HG02610 (cell line): ENCODE measurements at regions not wholly inside any gene's neighbourhood (a gene's known extent, or its start where the extent isn't known, plus 50 kb on each side); places are given as distances from the start of the nearest gene placed in this dataset.
"Not testable (repeated sequence)": the region's sequence is repeated elsewhere in the genome, so short reads cannot be mapped to it uniquely, and the experiment has no call there.

Experiments used
- ATAC-seq: cut with Tn5 transposase; IDR thresholded peaks from one replicate; pipeline ENCODE4 v1.9.1; 2021; ENCODE audit warnings: mild to moderate bottlenecking, moderate library complexity; ENCODE audit not compliant: unreplicated experiment

DNA sequence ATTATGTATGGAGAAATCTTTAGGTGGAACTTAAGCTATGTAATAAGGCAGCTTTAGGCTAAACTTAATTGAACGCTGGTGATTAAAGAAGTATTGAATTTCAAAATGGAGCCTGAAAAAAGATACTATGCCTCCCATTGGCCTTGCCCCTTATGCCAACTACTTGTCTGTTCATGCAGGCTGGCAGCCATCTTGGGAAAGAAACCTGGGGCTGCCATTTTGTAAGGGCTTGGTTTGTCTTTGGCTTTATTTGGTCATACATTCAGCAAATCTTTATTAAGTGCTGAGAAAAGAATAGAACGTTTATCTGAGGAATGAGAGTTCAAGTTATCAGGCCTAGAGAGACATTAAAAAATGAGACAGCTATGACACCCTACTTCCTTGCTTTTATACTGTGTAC lies 231.3 kb downstream of the KCNE4 start:
- ATAC-seq, result no peak

DNA sequence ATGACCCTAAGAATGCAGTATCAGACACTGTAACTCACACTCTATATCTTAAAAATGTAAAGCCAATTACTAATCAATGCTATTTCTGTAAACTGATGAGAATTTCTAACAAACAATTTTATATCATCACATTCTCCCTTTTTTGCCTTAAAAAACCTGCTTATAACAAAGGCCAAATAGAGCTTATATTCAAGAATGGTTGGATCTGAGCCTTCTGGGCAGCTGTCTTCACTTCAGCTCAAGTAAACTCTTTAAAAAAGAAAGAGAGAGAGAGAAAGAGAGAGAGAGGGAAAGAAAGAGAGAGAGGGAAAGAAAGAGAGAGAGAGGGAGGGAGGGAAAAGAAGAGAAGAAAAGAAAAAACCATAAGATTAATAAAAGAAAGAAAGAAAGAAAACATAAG lies 231.8 kb downstream of the KCNE4 start:
- no peak for ATAC-seq

DNA sequence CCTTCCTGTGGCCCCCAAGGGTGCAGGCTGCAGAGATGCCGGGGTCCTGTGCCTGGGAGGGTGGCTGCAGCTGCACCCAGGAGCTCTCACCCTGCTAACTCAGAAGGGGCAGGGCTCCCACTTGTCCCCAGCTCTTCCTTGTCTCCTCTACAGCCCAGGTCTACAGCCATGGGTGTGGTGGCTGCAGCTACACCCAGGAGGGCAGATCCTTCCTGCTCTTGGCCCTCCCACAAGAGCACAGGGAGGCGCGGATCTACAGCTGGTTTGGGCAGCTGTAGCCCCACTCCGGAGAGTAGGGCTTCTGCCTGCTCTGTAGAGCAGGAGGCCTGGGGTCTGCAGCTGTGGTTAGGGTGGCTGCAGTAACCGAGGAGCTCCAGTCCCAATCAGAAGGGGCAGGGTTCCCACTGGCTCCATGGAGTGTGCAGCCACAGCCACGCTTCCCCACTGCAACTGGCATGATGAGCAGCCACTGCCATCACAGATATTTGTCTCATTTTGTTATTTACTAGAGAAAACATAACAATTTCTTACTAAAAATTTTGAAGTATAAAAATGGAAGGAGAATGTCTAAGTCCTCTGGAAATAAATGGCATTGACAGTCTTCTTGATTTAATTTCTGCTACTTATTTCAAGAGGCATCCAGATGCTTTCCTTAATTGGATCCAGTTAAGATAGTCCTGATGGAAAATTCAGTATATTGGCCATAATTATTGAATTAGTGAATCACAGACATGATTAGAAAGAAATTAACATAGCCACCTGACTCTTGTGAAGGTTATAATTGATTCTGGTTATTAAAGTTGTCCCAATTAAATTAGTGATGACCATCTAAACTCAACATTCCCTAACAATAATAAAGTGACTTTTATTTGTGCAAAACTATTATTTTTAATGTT lies 233.6 kb downstream of the KCNE4 start:
- no peak for ATAC-seq

DNA sequence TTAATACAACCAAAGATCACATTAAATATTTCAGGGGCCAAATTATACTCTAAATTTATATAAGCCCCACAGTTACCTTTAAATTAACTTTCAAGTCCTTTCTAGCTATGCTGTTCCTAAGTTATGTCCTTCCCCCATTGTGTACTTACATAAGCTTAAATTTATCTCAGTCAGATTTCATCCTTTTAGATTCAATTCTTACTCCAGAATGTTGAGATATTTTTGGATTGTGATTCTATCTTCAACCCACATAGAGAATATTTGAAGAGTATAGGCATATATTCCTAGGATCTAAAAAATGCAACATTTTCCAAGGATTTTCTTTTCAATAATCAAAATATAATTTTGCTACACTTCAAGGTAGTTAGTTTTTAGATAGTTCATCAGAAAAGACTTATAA lies 242.8 kb downstream of the KCNE4 start:
- ATAC-seq, result no peak

DNA sequence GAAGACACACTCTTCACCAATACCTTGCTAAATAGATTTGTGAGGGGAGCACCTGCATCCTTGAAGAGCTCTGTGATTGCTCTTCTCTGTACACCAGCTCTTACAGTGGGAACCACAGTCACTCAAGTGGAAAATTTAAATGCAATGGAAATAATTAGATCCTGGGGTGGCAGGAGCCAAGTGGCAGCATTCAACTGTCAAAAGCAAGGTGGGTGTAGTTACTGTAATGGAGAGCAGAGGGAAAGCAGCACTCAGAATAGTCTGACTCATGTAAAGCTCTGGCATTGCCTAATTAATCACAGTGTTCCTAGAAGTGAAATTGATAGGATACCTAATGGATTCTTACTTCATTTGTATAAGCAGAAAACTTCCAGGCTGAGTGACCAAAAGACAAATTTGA lies 245.8 kb downstream of the KCNE4 start:
- no peak for ATAC-seq

DNA sequence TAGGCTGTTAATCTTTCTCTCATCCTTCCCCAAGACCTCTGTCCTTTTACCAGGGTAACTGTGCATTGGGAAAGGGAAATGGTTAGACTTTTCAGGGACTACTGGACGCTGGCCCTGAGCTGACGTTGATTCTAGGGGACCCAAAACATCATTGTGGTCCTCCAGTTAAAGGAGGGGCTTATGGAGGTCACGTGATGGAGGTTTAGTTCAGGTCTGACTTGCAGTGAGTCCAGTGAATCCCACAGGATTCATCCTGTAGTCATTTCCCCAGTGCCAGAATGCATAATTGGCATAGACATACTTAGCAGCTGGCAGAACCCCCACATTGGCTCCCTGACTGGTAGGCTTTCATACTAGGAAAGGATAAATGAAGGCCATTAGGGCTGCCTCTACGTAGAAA lies 246.3 kb downstream of the KCNE4 start:
- not testable (repeated sequence) for ATAC-seq

DNA sequence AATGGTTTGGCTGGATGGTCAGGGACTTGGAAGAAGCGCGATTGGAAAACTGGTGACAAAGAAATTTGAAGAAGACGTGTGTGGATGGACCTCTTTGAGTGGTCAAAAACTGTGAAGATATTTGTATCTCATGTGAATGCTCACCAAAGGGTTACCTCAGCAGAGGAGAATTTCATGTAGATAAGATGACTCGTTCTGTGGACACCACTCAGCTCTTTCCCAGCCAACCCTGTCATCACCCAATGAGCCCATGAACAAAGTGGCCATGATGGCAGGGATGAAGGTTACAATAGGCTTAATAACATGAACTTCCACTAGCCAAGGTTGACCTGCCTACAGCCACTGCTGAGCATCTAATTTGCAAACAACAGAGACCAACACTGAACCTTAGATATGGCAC lies 248.3 kb downstream of the KCNE4 start:
- ATAC-seq, result no peak

DNA sequence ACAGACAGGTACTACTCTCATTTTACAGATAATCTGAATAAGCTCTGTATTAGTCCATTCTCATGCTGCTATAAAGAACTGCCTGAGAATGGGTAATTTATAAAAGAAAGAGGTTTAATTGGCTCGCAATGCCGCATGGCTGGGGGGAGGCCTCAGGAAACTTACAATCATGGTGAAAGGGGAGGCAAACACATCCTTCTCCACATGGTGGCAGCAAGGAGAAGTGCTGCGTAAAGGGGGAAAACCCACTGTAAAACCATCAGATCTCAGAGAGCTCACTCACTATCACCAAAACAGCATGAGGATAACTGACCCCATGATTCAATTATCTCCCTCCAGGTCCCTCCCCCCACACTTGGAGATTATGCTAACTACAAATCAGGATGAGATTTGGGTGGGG lies 254.4 kb downstream of the KCNE4 start:
- peak; percentile 68 for ATAC-seq

DNA sequence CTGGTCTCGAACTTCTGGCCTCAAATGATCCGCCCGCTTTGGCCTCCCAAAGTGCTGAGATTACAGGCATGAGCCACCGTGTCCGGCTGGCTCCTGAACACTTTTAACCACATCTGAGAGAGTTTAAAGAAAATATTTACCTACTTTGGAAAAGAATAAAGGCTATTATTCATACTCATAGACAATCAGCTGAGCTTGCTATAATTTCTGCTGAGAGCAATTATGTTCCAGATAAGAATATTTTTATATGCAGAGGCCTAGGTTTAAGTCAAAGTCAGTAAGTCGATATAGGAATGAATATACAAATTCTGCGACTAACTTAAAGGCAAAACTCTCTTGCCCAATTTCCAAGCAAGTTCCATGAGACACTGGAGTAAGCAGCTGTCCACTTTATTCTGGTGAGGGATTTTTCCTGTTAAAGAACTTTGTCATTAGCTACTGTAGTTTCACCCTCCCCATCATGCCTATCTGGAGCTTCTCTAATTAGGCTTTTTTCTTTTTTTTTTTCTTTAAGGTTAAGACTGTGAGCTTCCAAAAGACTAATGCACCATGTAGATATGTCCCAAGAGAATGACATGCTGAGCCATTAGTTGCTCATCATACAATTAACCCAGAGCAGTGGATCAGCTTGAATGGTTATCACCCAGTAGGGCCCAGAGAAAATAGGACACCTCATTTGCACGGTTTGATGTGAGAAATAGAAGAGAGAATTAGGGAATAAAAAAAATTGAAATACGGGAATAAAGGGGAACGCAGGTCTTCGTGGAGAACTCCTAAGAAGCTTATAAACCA lies 260.1 kb downstream of the KCNE4 start:
- no peak for ATAC-seq

DNA sequence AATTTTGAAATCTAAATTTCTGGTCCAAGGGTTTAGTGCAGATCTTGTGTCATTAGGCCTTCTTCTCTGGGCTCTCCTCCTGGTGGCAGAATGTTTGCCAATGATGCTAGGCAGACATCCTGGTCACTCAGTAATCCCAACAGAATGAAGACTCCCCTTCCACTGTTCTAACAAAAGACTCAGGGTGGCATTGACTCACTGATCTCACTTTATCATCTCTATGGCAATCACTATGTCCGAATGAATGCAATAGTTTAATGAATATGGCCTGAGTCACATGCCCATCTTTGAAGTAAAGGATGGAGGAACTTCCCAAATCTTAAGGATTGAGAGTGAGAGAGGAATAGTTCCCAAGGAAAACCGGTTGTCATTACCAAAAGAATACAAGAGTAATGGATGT lies 261.1 kb downstream of the KCNE4 start:
- no peak for ATAC-seq

DNA sequence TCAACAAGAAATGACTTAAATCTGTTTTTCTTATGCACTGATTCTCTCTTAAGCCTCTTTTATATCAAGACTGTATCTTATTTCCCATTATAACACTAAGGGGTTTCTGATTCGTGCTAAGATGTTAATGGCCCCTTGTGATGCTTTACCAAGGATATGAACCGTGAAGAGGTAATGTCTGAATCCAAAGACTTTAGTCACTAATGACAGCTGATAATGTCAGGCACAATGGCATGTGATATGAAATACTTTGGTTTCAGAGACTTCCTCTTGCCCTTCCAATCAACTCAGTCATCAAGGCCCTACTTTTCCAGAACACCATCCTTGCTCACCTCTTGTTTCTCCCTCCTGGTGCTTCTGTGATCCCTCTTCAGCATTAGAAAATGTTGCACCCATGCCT lies 262.8 kb downstream of the KCNE4 start:
- no peak for ATAC-seq

DNA sequence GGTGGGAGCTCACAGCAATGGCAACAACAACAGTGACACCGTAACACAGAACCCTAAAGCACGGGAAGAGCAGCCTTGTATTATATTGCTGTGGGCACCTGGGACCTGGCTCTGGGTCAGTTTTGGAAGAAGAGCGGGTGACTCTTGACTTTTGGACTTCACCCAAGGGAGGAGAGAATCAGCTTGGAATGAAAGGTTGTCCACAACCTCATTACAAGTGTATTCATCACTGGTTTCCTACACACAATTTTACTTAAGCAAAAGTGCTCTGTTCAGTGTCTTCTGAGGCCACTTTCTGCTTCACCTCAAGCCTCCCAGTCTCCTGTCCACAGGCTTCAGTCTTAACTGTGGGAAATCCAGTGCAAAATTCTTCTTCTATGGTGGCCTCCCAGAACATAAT lies 263.8 kb downstream of the KCNE4 start:
- no peak for ATAC-seq

DNA sequence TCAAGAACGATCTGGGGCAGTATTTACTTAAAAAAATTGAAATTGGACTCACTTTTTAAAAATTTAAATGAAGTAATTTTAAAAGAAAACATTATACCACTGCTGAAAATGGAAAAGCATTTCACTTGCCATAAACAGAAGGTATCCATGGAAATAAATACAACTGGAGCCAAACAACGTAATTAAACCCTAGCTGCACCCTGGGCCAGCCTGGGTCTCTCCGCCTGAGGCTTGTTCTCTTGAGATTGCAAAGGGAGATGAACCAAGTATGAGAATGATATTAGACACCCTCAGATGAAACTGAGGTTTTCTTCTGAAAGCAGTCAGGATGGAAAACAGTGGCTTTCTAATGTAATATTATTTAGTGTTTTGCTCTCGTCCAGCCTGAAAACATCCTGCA lies 264.4 kb downstream of the KCNE4 start:
- ATAC-seq, result no peak

DNA sequence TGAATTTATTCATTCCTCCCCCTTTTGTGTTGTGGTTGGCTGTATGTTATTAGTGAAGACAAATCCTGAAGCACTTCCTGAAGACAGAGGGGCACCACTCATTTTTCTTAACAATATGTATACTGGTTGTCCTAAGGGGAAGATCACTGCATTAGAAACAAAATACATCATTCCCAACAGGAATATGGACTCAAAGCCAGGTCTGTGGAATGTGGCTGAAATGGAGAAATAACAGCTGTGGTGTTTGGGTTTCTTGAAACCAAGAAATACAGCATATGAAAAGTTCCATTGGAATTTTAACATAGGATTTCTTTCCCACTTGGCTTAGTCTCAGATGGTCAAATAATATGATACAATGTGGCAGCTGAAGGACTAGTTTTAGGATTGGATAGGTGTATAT lies 267.6 kb downstream of the KCNE4 start:
- ATAC-seq, result no peak

DNA sequence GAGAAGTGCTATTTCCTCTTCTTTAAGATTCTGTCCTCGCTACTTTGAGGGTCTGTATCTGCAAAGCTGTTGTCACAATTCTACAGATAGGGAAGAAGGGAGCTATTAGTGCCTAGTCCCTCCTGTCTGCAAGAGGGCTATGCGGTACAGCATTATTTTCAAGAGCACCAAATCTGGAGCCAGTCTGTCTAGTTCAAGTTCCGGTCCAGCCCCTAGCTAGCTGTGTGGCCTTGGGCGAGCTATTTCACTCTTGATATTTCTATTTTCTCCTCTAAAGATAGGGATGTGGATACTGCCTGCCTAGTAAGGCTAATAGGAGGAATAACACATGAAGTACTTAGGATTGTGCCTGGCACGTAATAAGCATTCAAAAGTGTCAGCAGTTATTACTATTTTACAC lies 272.4 kb downstream of the KCNE4 start:
- no peak for ATAC-seq

DNA sequence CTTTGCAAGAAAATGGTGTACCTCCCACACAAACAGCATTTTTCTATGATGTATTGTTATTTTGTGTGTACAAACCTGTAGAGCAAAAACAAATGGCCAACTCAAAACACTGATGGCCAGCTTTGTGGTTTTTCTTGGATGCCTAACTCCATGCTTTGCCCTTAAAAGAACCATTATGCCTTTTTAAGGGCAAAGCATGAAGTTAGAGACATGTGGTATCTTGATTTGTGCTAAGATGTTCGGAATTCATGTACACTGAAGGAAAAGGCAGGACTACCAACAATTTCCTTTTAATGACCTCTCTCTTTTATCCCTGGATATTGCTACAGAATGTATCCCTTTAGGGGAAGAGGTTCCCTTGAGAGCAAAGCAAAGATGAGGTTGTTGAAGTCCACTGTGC lies 273.6 kb downstream of the SCG2 start:
- ATAC-seq, result no peak

DNA sequence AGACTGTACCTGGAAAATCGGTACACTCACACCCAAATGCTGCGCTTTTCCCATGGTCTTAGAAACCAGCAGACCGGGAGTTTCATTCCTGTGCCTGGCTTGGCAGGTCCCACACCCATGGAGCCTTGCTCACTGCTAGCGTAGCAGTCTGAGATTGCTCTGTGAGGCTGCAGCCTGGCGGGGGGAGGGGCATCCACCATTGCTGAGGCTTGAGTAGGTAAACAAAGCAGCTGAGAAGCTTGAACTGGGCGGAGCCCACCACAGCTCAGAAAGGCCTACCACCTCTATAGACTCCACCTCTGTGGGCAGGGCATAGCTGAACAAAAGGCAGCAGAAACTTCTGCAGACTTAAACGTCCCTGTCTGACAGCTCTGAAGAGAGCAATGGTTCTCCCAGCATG lies 271.4 kb downstream of the SCG2 start:
- ATAC-seq, result not testable (repeated sequence)

DNA sequence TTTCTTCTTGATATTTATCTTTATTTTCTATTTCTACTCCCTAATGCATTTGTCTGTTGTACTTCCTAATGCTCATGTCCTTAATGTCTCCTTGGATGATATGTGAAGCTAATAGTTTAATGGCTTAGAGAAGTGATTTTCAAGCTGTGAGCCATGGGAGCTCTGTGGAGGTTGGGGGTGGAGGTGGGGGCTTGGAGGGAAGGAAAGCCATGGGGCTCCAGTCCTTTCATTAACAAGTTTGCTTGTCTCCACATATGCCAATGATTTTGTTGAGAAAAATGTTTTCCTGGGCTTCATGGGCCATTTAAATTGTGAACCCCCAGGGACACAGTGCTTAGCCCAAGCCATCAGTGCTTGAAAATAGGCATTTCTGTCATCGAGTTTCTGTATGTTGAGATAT lies 264.1 kb downstream of the SCG2 start:
- no peak for ATAC-seq

DNA sequence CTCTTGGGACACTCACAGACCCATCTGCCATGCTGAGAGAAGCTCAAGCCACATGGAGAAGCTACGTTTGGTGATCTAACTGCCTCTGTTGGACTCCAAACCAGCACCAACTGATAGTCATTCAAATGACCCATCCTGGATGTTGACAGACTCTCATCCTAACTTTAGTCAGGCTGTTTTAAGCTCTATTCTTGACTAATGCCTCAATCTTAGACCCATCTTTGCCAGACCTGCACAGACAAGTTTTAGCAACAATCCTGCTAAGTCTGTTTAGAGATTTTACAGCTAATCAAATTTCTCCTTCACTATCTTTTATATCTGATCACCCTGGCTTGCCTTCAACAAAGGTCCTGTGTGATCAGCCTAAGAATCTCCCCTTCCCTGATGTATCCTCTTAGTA lies 245.1 kb downstream of the SCG2 start:
- no peak for ATAC-seq

DNA sequence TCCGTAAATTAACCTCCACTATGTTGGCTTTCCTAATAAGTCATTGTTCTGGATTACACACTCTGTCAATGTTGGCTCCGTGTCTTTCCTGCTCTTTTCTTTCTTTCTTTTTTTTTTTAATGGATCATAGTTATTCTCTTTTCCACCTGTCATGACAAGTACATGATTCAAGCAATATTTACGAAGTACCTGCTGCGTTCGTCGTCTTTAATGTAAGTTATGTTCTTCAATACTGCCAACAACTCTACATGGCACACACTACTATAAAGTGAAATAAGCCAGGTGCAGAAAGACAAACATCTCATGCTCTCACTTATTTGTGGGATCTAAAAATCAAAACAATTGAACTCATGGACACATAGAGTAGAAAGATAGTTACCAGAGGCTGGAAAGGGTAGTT lies 239.1 kb downstream of the SCG2 start:
- no peak for ATAC-seq

DNA sequence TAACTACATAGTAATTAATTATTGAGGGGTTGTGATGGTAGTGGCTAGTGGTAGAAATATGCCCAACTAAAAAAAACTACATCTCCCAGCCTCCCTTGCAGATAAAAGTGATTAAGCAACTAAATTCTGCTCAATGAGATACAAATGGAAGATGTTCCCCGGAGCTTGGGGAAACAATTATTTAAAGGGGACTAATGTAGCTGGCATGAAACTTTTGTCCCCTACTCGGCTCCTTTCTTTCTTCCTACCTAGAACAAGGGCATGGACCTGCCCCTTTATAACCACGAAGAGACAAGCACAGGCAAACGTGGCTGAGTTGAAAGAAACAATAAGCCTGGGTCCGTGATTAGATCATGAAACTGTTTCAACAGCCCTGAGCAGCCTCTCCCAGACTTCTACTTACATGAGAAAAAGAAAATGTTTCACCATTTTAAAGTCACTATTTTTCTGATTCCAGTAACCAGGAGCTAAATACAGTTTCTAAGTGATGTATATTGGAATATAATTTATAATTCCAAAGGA lies 236.9 kb downstream of the SCG2 start:
- no peak for ATAC-seq

DNA sequence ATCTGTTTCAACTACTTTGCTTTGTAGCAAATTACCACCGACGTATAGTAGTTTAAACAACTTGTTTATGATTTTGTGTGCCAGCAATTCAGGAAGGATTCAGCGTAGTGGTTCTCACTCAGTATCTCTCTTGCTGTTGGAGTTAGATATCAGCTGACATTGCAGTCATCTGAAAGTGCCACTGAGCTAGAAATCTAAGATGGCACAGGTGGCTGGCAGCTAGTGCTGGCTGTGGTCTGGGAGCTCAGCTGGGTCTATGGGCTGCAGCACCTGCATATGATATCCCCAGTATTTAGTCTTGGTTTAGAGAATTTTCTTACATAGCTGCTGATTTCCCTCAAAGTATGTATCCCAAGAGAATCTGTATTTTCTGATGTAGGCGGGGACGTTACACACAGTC lies 235.6 kb downstream of the SCG2 start:
- ATAC-seq, result no peak
